ENCODE measurements at regions not wholly inside any gene's neighbourhood (a gene's known extent, or its start where the extent isn't known, plus 50 kb on each side); places are given as distances from the start of the nearest gene placed in this dataset.

GRCh38 chr4:136575146-136575545, 957.1 kb downstream of the PCDH18 start:
- no peak overlapping the region for H3K4me3 ChIP-seq (ENCODE audit: low read depth, low read length)
- no peak overlapping the region for H3K27ac ChIP-seq (ENCODE audit: low read depth, low read length)
- no peak for DNase-seq (ENCODE audit: low read depth, low spot score)
- no peaks in the 10 kb centered on the region for H3K27me3 ChIP-seq (ENCODE audit: control insufficient read depth, insufficient read depth, low read length)
- no peak for TF ChIP-seq CTCF (IDR thresholded peaks at IDR 0.05; ENCODE audit: low read depth, low read length)
- CTCF ChIA-PET: no interaction called here
- POLR2A ChIA-PET: no interaction called here
- no peaks in the 10 kb centered on the region for H3K9me3 ChIP-seq (ENCODE audit: control insufficient read depth, insufficient read depth, low read length)

- CTCF ChIA-PET: no interaction called here
- Histone ChIP-seq H3K27ac (ENCODE audit: low read depth, low read length) (no peak overlapping the region), H3K4me3 (ENCODE audit: low read depth, low read length) (no peak overlapping the region), H3K27me3 (ENCODE audit: control insufficient read depth, insufficient read depth, low read length) (no peaks in the 10 kb centered on the region), H3K9me3 (ENCODE audit: control insufficient read depth, insufficient read depth, low read length) (no peaks in the 10 kb centered on the region)
- DNase-seq (ENCODE audit: low read depth, low spot score): no peak
- POLR2A ChIA-PET: no interaction called here
- no peak for TF ChIP-seq CTCF (IDR thresholded peaks at IDR 0.05; ENCODE audit: low read depth, low read length)
Observed at GRCh38 chr4:136573460-136573859, 958.8 kb downstream of the PCDH18 start.

GRCh38 chr4:136571315-136571714, 961.0 kb downstream of the PCDH18 start:
- Histone ChIP-seq H3K4me3 (ENCODE audit: low read depth, low read length) (no peak overlapping the region), H3K27ac (ENCODE audit: low read depth, low read length) (no peak overlapping the region), H3K27me3 (ENCODE audit: control insufficient read depth, insufficient read depth, low read length) (no peaks in the 10 kb centered on the region), H3K9me3 (ENCODE audit: control insufficient read depth, insufficient read depth, low read length) (no peaks in the 10 kb centered on the region)
- no peak for DNase-seq (ENCODE audit: low read depth, low spot score)
- CTCF ChIA-PET: no interaction called here
- POLR2A ChIA-PET: no interaction called here
- TF ChIP-seq CTCF (IDR thresholded peaks at IDR 0.05; ENCODE audit: low read depth, low read length): no peak

- Histone ChIP-seq H3K4me3 (ENCODE audit: low read depth, low read length) (no peak overlapping the region), H3K27me3 (ENCODE audit: control insufficient read depth, insufficient read depth, low read length) (no peaks in the 10 kb centered on the region), H3K9me3 (ENCODE audit: control insufficient read depth, insufficient read depth, low read length) (no peaks in the 10 kb centered on the region), H3K27ac (ENCODE audit: low read depth, low read length) (no peak overlapping the region)
- ChIA-PET POLR2A (no interaction called here), CTCF (no interaction called here)
- DNase-seq (ENCODE audit: low read depth, low spot score): peak; percentile 23
- no peak for TF ChIP-seq CTCF (IDR thresholded peaks at IDR 0.05; ENCODE audit: low read depth, low read length)
Observed at GRCh38 chr4:136562834-136563233, 969.5 kb downstream of the PCDH18 start.

GRCh38 chr4:136558940-136559494, 973.3 kb downstream of the PCDH18 start:
- Histone ChIP-seq H3K4me3 (ENCODE audit: low read depth, low read length) (no peak overlapping the region), H3K27me3 (ENCODE audit: control insufficient read depth, insufficient read depth, low read length) (no peaks in the 10 kb centered on the region), H3K27ac (ENCODE audit: low read depth, low read length) (no peak overlapping the region), H3K9me3 (ENCODE audit: control insufficient read depth, insufficient read depth, low read length) (no peaks in the 10 kb centered on the region)
- POLR2A ChIA-PET: no interaction called here
- TF ChIP-seq CTCF (IDR thresholded peaks at IDR 0.05; ENCODE audit: low read depth, low read length): no peak
- CTCF ChIA-PET: interaction anchor here (1.4 kb wide), 1 partner anchor 88 kb away, joined by 3 read pairs; no protein-coding TSS in a partner anchor
- no peak for DNase-seq (ENCODE audit: low read depth, low spot score)
